ENCODE measurements at regions not wholly inside any gene's neighbourhood (a gene's known extent, or its start where the extent isn't known, plus 50 kb on each side); places are given as distances from the start of the nearest gene placed in this dataset.

DNA sequence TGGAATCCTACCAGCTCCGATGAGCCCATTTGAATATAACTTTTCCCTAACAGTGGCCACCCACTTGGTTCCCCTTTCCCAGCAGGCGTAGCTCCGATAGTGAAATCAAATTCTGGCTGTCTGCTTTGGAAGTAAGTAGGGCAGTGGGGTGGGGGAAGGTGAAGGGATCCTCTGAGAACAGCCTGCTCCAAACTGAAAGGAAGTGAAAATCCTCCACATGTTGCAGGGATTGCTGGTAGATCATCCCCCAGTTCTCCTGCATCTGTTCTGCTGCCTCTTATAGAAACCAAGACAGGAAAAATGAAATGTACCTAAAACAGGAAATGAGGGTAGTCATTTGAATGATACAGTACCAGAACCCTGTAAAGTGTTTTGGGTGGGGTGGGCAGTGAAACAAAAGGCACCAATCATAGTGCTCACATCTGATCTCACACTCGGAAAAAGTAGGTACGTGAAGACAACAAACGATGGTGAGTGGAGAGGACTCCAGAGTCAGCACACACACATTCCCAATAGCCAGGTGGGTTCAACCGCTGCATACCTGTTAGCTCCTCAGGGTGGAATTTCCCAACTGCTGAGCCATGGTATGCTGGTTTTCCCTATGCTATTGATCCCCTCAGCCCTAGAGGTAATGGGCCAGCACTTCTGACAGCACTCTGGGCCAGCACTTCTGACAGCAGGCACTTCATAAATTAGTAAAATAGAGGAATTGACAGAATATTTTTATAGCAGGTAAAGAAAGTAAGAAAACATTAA is 304.9 kb upstream of the ADAMTS9 start:
- no peaks in the 10 kb centered on the region for H3K27me3 Mint-ChIP-seq
- DNase-seq (ENCODE audit: low spot score) (no peak), ATAC-seq (no peak)
- no peak overlapping the region for H3K4me3 Mint-ChIP-seq
- H3K36me3 Mint-ChIP-seq = no peaks in the 10 kb centered on the region
- peaks cover 14% of the 10 kb centered on the region for H3K9me3 Mint-ChIP-seq
- H3K4me1 Mint-ChIP-seq (ENCODE audit: low read depth in 2 of 2) = no peaks in the 10 kb centered on the region
- H3K27ac Mint-ChIP-seq = no peak overlapping the region

- Mint-ChIP-seq H3K27ac (no peak overlapping the region), H3K4me1 (ENCODE audit: low read depth in 2 of 2) (no peaks in the 10 kb centered on the region), H3K36me3 (no peaks in the 10 kb centered on the region), H3K27me3 (no peaks in the 10 kb centered on the region), H3K4me3 (no peak overlapping the region), H3K9me3 (peaks cover 29% of the 10 kb centered on the region)
- DNase-seq (ENCODE audit: low spot score) (no peak), ATAC-seq (no peak)
Observed at GRCh38 chr3:64988188-64988587, 300.4 kb upstream of the ADAMTS9 start.

GRCh38 chr3:64987726-64988125 is 299.9 kb upstream of the ADAMTS9 start:
- ATAC-seq = no peak
- Mint-ChIP-seq H3K9me3 (peaks cover 29% of the 10 kb centered on the region), H3K36me3 (no peaks in the 10 kb centered on the region), H3K4me1 (ENCODE audit: low read depth in 2 of 2) (no peaks in the 10 kb centered on the region), H3K27me3 (no peaks in the 10 kb centered on the region), H3K27ac (no peak overlapping the region), H3K4me3 (no peak overlapping the region)
- no peak for DNase-seq (ENCODE audit: low spot score)

- ATAC-seq (no peak), DNase-seq (ENCODE audit: low spot score) (no peak)
- Mint-ChIP-seq H3K27ac (no peak overlapping the region), H3K9me3 (peaks cover 27% of the 10 kb centered on the region), H3K4me3 (no peak overlapping the region), H3K4me1 (ENCODE audit: low read depth in 2 of 2) (no peaks in the 10 kb centered on the region), H3K36me3 (no peaks in the 10 kb centered on the region), H3K27me3 (no peaks in the 10 kb centered on the region)
Observed at GRCh38 chr3:64985072-64985471, 297.3 kb upstream of the ADAMTS9 start.

DNA sequence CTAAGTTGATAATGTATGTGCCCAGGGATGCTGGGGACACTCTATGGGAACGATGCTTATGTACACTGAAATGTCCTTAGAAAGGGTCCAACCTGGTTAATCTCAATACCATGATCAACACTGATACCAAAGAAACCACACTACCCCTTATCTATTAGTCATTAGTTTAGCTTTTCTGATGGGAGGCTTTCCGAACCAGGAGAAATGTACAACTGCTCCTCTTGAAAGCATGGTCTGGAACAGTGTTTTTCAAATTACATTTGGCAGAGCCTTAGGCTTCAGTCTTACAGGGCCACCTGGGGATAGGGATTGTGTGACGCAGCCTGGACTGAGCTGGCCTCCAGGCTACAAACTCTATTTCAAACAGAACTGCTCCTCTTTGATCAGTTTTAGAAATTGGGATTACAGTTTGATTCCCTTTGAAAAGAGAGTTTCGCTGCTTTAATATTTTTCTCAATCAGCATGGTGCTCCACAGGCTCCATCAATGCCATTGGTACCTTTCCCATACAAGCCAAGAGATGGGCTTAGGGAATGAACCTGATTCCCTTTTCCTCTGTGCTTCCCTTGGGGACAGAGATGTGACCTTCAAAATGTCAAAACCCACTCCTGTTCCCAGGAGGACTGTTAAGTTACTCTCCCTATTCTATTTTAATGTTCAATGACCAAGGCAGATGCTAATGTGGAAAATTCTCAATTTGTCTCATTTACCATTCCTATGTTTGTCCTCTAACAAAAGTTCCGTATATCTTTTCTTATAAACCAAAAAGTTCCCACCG is 296.0 kb upstream of the ADAMTS9 start:
- H3K27ac Mint-ChIP-seq = no peak overlapping the region
- no peak for DNase-seq (ENCODE audit: low spot score)
- no peaks in the 10 kb centered on the region for H3K27me3 Mint-ChIP-seq
- H3K4me3 Mint-ChIP-seq = no peak overlapping the region
- H3K9me3 Mint-ChIP-seq = peaks cover 27% of the 10 kb centered on the region
- H3K36me3 Mint-ChIP-seq = no peaks in the 10 kb centered on the region
- ATAC-seq = no peak
- H3K4me1 Mint-ChIP-seq (ENCODE audit: low read depth in 2 of 2) = no peaks in the 10 kb centered on the region

DNA sequence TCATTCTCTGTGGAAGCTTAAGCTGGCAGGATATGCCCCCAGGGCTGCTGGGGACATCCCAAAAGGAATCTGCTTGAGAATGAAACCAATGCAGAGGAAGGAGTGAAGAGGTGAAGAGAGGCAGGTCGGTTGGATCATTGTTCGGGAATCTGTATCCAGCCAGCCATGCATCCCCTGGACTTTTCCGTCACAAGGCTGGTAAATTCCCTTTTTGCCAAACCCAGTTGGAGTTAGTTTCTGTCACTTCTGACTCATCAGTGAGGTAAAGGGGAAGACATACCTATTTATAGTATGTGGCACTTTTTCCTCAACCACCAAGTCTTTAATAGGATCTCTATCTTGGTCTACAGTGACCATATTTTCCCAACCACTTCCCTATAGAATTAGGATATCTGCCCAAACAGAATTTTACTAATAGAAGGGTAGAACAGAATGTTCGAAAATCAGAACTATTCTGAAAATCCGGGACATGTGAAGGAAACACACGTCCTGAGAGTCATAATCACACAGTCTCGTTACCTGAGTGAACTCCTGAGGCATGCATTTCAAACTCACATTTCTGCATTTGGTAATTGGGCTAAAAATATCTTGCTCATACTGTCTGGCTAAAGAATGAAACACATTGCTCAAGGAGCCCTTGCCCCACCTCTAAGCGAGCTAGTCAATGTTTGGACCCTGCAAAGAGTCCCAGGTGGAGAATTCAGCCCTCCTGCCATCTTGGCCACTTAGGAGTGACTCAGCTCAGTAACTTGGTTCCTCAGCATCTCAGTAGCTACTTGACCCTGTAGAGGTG is 289.7 kb upstream of the ADAMTS9 start:
- H3K36me3 Mint-ChIP-seq = no peaks in the 10 kb centered on the region
- DNase-seq (ENCODE audit: low spot score) (no peak), ATAC-seq (no peak)
- H3K9me3 Mint-ChIP-seq = no peaks in the 10 kb centered on the region
- H3K27ac Mint-ChIP-seq = no peak overlapping the region
- no peaks in the 10 kb centered on the region for H3K4me1 Mint-ChIP-seq (ENCODE audit: low read depth in 2 of 2)
- no peak overlapping the region for H3K4me3 Mint-ChIP-seq
- H3K27me3 Mint-ChIP-seq = no peaks in the 10 kb centered on the region

DNA sequence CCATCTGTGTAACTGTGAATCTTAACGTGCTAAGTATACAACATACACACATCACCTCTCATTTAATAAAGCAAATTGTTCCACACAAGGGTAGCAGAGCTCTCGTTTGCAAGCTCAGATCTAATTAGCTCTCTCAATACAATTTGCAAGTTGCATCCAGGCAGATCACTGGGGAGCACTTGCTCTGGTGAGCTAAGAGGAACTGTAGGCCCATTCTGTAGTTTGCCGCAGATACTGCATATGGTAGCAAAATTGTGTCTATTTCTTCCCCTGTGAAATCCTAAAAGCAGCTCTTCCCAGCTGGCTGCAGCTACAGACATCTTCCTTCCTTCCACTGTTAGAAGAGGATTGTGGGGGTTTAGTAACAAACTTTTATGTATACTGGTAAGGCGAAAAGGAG is 288.7 kb upstream of the ADAMTS9 start:
- Mint-ChIP-seq H3K4me1 (ENCODE audit: low read depth in 2 of 2) (no peaks in the 10 kb centered on the region), H3K36me3 (no peaks in the 10 kb centered on the region), H3K27me3 (no peaks in the 10 kb centered on the region), H3K4me3 (no peak overlapping the region), H3K27ac (no peak overlapping the region), H3K9me3 (no peaks in the 10 kb centered on the region)
- ATAC-seq = no peak
- DNase-seq (ENCODE audit: low spot score) = no peak

- Mint-ChIP-seq H3K27me3 (no peaks in the 10 kb centered on the region), H3K4me1 (ENCODE audit: low read depth in 2 of 2) (no peaks in the 10 kb centered on the region)
- no peak for ATAC-seq
Observed at GRCh38 chr3:64975147-64975546, 287.3 kb upstream of the ADAMTS9 start.

GRCh38 chr3:64974401-64974800 is 286.6 kb upstream of the ADAMTS9 start:
- DNase-seq (ENCODE audit: low spot score) (no peak), ATAC-seq (no peak)
- Mint-ChIP-seq H3K27ac (no peak overlapping the region), H3K4me1 (ENCODE audit: low read depth in 2 of 2) (no peaks in the 10 kb centered on the region), H3K4me3 (no peak overlapping the region), H3K9me3 (peaks cover 8% of the 10 kb centered on the region), H3K27me3 (no peaks in the 10 kb centered on the region), H3K36me3 (peaks cover 6% of the 10 kb centered on the region)

More at GRCh38 chr3:64975147-64975546, 287.3 kb upstream of the ADAMTS9 start:
- Mint-ChIP-seq H3K9me3 (peaks cover 8% of the 10 kb centered on the region), H3K27ac (no peak overlapping the region), H3K4me3 (no peak overlapping the region), H3K36me3 (peaks cover 6% of the 10 kb centered on the region)
- no peak for DNase-seq (ENCODE audit: low spot score)

DNA sequence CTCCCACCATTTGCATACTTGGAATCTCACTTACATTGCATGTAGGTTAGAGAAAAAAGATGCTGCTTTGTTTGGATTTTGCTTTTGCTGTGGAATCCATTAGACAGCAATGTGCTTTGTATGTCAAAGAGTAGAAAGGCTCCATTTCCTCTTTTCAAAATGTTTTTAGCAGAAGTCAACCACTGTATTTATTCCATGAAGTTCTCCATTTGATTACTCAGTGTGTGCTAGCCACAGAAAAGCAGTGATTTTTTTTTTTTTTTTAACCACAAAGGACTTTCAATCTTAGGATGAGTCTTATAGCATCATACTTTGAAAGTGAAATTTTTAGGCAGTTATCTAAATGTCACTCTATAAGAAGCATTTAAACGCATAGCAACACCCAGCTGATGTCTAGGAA is 285.0 kb upstream of the ADAMTS9 start:
- H3K9me3 Mint-ChIP-seq = peaks cover 8% of the 10 kb centered on the region
- DNase-seq (ENCODE audit: low spot score) = no peak
- no peak overlapping the region for H3K4me3 Mint-ChIP-seq
- no peaks in the 10 kb centered on the region for H3K27me3 Mint-ChIP-seq
- H3K27ac Mint-ChIP-seq = no peak overlapping the region
- no peak for ATAC-seq
- no peaks in the 10 kb centered on the region for H3K4me1 Mint-ChIP-seq (ENCODE audit: low read depth in 2 of 2)
- H3K36me3 Mint-ChIP-seq = peaks cover 6% of the 10 kb centered on the region

- Mint-ChIP-seq H3K4me3 (no peak overlapping the region), H3K27ac (no peak overlapping the region), H3K36me3 (peaks cover 6% of the 10 kb centered on the region), H3K4me1 (ENCODE audit: low read depth in 2 of 2) (no peaks in the 10 kb centered on the region), H3K9me3 (peaks cover 12% of the 10 kb centered on the region), H3K27me3 (no peaks in the 10 kb centered on the region)
- no peak for ATAC-seq
- DNase-seq (ENCODE audit: low spot score) = no peak
Observed at GRCh38 chr3:64971602-64972001, 283.8 kb upstream of the ADAMTS9 start.

GRCh38 chr3:64970634-64971033 is 282.8 kb upstream of the ADAMTS9 start:
- ATAC-seq (no peak), DNase-seq (ENCODE audit: low spot score) (no peak)
- Mint-ChIP-seq H3K27me3 (no peaks in the 10 kb centered on the region), H3K9me3 (peaks cover 20% of the 10 kb centered on the region), H3K36me3 (peaks cover 6% of the 10 kb centered on the region), H3K4me1 (ENCODE audit: low read depth in 2 of 2) (no peaks in the 10 kb centered on the region), H3K27ac (no peak overlapping the region), H3K4me3 (no peak overlapping the region)

- ATAC-seq (no peak), DNase-seq (ENCODE audit: low spot score) (no peak)
- no peak overlapping the region for H3K4me3 Mint-ChIP-seq
- no peaks in the 10 kb centered on the region for H3K36me3 Mint-ChIP-seq
- H3K27ac Mint-ChIP-seq = no peak overlapping the region
- no peaks in the 10 kb centered on the region for H3K27me3 Mint-ChIP-seq
- H3K9me3 Mint-ChIP-seq = peaks cover 14% of the 10 kb centered on the region
- no peaks in the 10 kb centered on the region for H3K4me1 Mint-ChIP-seq (ENCODE audit: low read depth in 2 of 2)
Observed at GRCh38 chr3:64961301-64961700, 273.5 kb upstream of the ADAMTS9 start.

All from natural killer cell treated with Interleukin-12 subunit alpha and Interleukin-12 subunit beta and Interleukin-15 and Interleukin-18, amount 100 ng/mL, for 72 hours (primary cell).